ENCODE measurements at regions not wholly inside any gene's neighbourhood (a gene's known extent, or its start where the extent isn't known, plus 50 kb on each side); places are given as distances from the start of the nearest gene placed in this dataset.

DNA sequence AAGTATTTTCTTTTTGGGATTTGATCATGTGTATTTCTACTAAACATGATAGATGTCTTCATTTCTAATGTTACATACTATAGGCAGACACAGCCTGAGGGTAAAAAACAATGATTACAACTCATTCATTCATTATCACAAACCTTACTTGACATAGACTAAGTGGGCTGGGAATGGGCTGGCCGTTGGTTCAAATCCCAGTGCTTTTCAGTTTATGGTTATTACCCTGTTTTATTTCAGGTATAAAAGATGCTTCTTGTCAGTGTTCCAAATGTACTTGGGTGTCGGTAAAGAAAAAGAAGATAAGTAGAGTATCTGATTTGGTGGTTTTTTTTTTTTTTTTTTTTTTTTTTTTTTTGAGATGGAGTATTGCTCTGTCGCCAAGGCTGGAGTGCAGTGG, 149.7 kb upstream of the ZFHX3 start (continued):
- TF ChIP-seq TBX2 (CRISPR knock-in tag; IDR thresholded peaks at IDR 0.05; ENCODE audit: borderline replicate concordance): no peak
- no peak for TF ChIP-seq ZBTB20 (CRISPR knock-in tag; IDR thresholded peaks at IDR 0.05; ENCODE audit: borderline replicate concordance, low read depth)
- TF ChIP-seq ZNF552 (CRISPR knock-in tag; IDR thresholded peaks at IDR 0.05; ENCODE audit: borderline replicate concordance): no peak
- no peak for TF ChIP-seq ZKSCAN8 (CRISPR knock-in tag; IDR thresholded peaks at IDR 0.05; ENCODE audit: borderline replicate concordance)
- no peak for TF ChIP-seq NCOR1 (IDR thresholded peaks at IDR 0.05; ENCODE audit: borderline replicate concordance, low read length)

- H4K20me1 ChIP-seq (ENCODE audit: insufficient read depth, low read length): no peaks in the 10 kb centered on the region
- no peaks in the 10 kb centered on the region for H3K79me2 ChIP-seq (ENCODE audit: insufficient read depth, low read length)
- in situ Hi-C loops (cut with HindIII; ENCODE audit: extremely low pct_ligation_motif_present, low pct_unique_long_range_greater_than_20kb): loop anchor here (10.0 to 25.0 kb wide), 2 partner anchors 362 to 684 kb away; no protein-coding TSS in a partner anchor
- H3K9ac ChIP-seq (ENCODE audit: insufficient read depth, low read depth, low read length): no peak overlapping the region
- peaks cover 5% of the 10 kb centered on the region for H3K4me1 ChIP-seq (ENCODE audit: insufficient read depth, low read length)
- H3K27me3 ChIP-seq (ENCODE audit: control insufficient read depth in 1 of 2, insufficient read depth in 2 of 2, low read length in 2 of 2): peaks cover 0 to 16% of the 10 kb centered on the region in 2 experiments; a peak in 1 of 5 replicates
- no peak overlapping the region for H3K4me3 ChIP-seq (replicated peaks in 1 of 3; ENCODE audit: insufficient read depth in 1 of 3, low read depth in 2 of 3, low read length in 3 of 3)
- CTCF ChIA-PET (ENCODE audit: low intra/inter-chr PET ratio, low total read pairs): interaction anchor here (1.2 to 2.1 kb wide), 3 partner anchors 364 to 955 kb away, joined by 4 to 21 read pairs (median 11); no protein-coding TSS in a partner anchor
- no peaks in the 10 kb centered on the region for H3K9me3 ChIP-seq (ENCODE audit: low read length)
- WGBS (ENCODE audit: low lambda C conversion rate): 30% methylated on average over 4 of the region's 4 CpGs
- H3K4me2 ChIP-seq (ENCODE audit: low read depth, low read length): no peak overlapping the region
- H3K27ac ChIP-seq (ENCODE audit: extremely low read length, insufficient read depth, low read length): no peak overlapping the region
- ATAC-seq: peak; percentile 99
- no peak overlapping the region for H2AFZ ChIP-seq (ENCODE audit: low read length)
- intact Hi-C loops (cut with micrococcal nuclease; ENCODE audit: unreplicated experiment): loop anchor here (1.0 to 10.0 kb wide), 5 partner anchors 124 to 694 kb away; no protein-coding TSS in a partner anchor
- BruUV-seq (replicated peaks): no TSS peak
- POLR2A ChIA-PET: interaction anchor here (1.3 kb wide), 1 partner anchor 364 kb away, joined by 4 read pairs; no protein-coding TSS in a partner anchor
- FAIRE-seq: peak; percentile 97
- peak; percentile 70 for DNase-seq (ENCODE audit: low spot score)
- no peaks in the 10 kb centered on the region for H3K36me3 ChIP-seq (replicated peaks in 1 of 2; ENCODE audit: control insufficient read depth in 1 of 2, insufficient read depth in 2 of 2, low read length in 2 of 2)
- TF ChIP-seq EEA1 (CRISPR knock-in tag; IDR thresholded peaks at IDR 0.05; ENCODE audit: borderline replicate concordance): no peak
- TF ChIP-seq ZNF776 (CRISPR knock-in tag; IDR thresholded peaks at IDR 0.05): no peak
- TF ChIP-seq FOXA3 (CRISPR knock-in tag; IDR thresholded peaks at IDR 0.05): peak; percentile 46; the same call in 1 of the 2 replicates
- TF ChIP-seq, protein P1, sequence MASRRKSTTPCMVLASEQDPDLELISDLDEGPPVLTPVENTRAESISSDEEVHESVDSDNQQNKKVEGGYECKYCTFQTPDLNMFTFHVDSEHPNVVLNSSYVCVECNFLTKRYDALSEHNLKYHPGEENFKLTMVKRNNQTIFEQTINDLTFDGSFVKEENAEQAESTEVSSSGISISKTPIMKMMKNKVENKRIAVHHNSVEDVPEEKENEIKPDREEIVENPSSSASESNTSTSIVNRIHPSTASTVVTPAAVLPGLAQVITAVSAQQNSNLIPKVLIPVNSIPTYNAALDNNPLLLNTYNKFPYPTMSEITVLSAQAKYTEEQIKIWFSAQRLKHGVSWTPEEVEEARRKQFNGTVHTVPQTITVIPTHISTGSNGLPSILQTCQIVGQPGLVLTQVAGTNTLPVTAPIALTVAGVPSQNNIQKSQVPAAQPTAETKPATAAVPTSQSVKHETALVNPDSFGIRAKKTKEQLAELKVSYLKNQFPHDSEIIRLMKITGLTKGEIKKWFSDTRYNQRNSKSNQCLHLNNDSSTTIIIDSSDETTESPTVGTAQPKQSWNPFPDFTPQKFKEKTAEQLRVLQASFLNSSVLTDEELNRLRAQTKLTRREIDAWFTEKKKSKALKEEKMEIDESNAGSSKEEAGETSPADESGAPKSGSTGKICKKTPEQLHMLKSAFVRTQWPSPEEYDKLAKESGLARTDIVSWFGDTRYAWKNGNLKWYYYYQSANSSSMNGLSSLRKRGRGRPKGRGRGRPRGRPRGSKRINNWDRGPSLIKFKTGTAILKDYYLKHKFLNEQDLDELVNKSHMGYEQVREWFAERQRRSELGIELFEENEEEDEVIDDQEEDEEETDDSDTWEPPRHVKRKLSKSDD (CRISPR knock-in tag; IDR thresholded peaks at IDR 0.05; ENCODE audit: low read depth): no peak
- TF ChIP-seq MYNN (CRISPR knock-in tag; IDR thresholded peaks at IDR 0.05; ENCODE audit: low read depth): no peak
- TF ChIP-seq, protein P2, sequence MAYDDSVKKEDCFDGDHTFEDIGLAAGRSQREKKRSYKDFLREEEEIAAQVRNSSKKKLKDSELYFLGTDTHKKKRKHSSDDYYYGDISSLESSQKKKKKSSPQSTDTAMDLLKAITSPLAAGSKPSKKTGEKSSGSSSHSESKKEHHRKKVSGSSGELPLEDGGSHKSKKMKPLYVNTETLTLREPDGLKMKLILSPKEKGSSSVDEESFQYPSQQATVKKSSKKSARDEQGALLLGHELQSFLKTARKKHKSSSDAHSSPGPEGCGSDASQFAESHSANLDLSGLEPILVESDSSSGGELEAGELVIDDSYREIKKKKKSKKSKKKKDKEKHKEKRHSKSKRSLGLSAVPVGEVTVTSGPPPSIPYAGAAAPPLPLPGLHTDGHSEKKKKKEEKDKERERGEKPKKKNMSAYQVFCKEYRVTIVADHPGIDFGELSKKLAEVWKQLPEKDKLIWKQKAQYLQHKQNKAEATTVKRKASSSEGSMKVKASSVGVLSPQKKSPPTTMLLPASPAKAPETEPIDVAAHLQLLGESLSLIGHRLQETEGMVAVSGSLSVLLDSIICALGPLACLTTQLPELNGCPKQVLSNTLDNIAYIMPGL (CRISPR knock-in tag; IDR thresholded peaks at IDR 0.05; ENCODE audit: borderline replicate concordance in 1 of 2, low read depth in 1 of 2): peak in 1 of 2 experiments; percentile 52; a peak in 1 of 4 replicates
- TF ChIP-seq GZF1 (CRISPR knock-in tag; IDR thresholded peaks at IDR 0.05): no peak
- TF ChIP-seq, protein P3, sequence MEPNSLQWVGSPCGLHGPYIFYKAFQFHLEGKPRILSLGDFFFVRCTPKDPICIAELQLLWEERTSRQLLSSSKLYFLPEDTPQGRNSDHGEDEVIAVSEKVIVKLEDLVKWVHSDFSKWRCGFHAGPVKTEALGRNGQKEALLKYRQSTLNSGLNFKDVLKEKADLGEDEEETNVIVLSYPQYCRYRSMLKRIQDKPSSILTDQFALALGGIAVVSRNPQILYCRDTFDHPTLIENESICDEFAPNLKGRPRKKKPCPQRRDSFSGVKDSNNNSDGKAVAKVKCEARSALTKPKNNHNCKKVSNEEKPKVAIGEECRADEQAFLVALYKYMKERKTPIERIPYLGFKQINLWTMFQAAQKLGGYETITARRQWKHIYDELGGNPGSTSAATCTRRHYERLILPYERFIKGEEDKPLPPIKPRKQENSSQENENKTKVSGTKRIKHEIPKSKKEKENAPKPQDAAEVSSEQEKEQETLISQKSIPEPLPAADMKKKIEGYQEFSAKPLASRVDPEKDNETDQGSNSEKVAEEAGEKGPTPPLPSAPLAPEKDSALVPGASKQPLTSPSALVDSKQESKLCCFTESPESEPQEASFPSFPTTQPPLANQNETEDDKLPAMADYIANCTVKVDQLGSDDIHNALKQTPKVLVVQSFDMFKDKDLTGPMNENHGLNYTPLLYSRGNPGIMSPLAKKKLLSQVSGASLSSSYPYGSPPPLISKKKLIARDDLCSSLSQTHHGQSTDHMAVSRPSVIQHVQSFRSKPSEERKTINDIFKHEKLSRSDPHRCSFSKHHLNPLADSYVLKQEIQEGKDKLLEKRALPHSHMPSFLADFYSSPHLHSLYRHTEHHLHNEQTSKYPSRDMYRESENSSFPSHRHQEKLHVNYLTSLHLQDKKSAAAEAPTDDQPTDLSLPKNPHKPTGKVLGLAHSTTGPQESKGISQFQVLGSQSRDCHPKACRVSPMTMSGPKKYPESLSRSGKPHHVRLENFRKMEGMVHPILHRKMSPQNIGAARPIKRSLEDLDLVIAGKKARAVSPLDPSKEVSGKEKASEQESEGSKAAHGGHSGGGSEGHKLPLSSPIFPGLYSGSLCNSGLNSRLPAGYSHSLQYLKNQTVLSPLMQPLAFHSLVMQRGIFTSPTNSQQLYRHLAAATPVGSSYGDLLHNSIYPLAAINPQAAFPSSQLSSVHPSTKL (CRISPR knock-in tag; IDR thresholded peaks at IDR 0.05): 0 out of 2 replicates have a peak, but pooled peaks have one; percentile 16
- peak; percentile 36; the same call in 1 of the 2 replicates for TF ChIP-seq MIER3 (CRISPR knock-in tag; IDR thresholded peaks at IDR 0.05; ENCODE audit: borderline replicate concordance)
Observed at GRCh38 chr16:73196670-73197069, 148.7 kb upstream of the ZFHX3 start.

Measured in HepG2 (cell line).